NCI-H524 (cell line): ENCODE measurements at regions not wholly inside any gene's neighbourhood (a gene's known extent, or its start where the extent isn't known, plus 50 kb on each side); places are given as distances from the start of the nearest gene placed in this dataset.
A peak's percentile ranks its signal among the peaks of the same experiment; 100 is the strongest.
"Not testable (repeated sequence)": the region's sequence is repeated elsewhere in the genome, so short reads cannot be mapped to it uniquely, and the experiment has no call there.

ENCODE experiments used
- DNase-seq, 2 experiments: peaks; one replicate each; lab custom pipeline; 2025; lab: John Stamatoyannopoulos, UW

GRCh38 chrX:145393702-145394235 lies 146.5 kb downstream of the SPANXN1 start:
- DNase-seq: peak in 1 of 2 experiments; percentile 17

GRCh38 chrX:145394344-145394743 lies 147.0 kb downstream of the SPANXN1 start:
- DNase-seq: no peak

- no peak for DNase-seq
These were observed 149.3 kb downstream of the SPANXN1 start for GRCh38 chrX:145396612-145397011.

GRCh38 chrX:145405012-145405411 lies 157.7 kb downstream of the SPANXN1 start:
- DNase-seq: peak; percentile 25 to 63

- no peak for DNase-seq
These were observed 163.3 kb downstream of the SPANXN1 start for GRCh38 chrX:145410622-145411021.

GRCh38 chrX:145436211-145436610 lies 188.9 kb downstream of the SPANXN1 start:
- DNase-seq: not testable (repeated sequence)

GRCh38 chrX:145464650-145465049 lies 217.3 kb downstream of the SPANXN1 start:
- DNase-seq: no peak

GRCh38 chrX:145475725-145476124 lies 228.4 kb downstream of the SPANXN1 start:
- DNase-seq: no peak

- no peak for DNase-seq
These were observed 237.4 kb downstream of the SPANXN1 start for GRCh38 chrX:145484740-145485139.

- no peak for DNase-seq
These were observed 255.4 kb downstream of the SPANXN1 start for GRCh38 chrX:145502670-145503069.

- no peak for DNase-seq
These were observed 258.9 kb downstream of the SPANXN1 start for GRCh38 chrX:145506214-145506613.

GRCh38 chrX:145524931-145525330 lies 277.6 kb downstream of the SPANXN1 start:
- no peak for DNase-seq

- no peak for DNase-seq
These were observed 285.0 kb downstream of the SPANXN1 start for GRCh38 chrX:145532176-145532780.

- DNase-seq: no peak
These were observed 284.1 kb upstream of the SLITRK2 start for GRCh38 chrX:145533534-145533933.

- DNase-seq: no peak
These were observed 268.1 kb upstream of the SLITRK2 start for GRCh38 chrX:145549496-145549895.

GRCh38 chrX:145552643-145553042 lies 265.0 kb upstream of the SLITRK2 start:
- DNase-seq: peak in 1 of 2 experiments; percentile 15

GRCh38 chrX:145553702-145554101 lies 263.9 kb upstream of the SLITRK2 start:
- DNase-seq: no peak

GRCh38 chrX:145563159-145563558 lies 254.5 kb upstream of the SLITRK2 start:
- no peak for DNase-seq

GRCh38 chrX:145609951-145610511 lies 207.6 kb upstream of the SLITRK2 start:
- no peak for DNase-seq

GRCh38 chrX:145613894-145614293 lies 203.7 kb upstream of the SLITRK2 start:
- DNase-seq: no peak

- no peak for DNase-seq
These were observed 197.0 kb upstream of the SLITRK2 start for GRCh38 chrX:145620666-145621065.

- peak in 1 of 2 experiments; percentile 27 for DNase-seq
These were observed 194.2 kb upstream of the SLITRK2 start for GRCh38 chrX:145623453-145623852.

- no peak for DNase-seq
These were observed 187.5 kb upstream of the SLITRK2 start for GRCh38 chrX:145630081-145630480.
